ENCODE measurements at regions not wholly inside any gene's neighbourhood (a gene's known extent, or its start where the extent isn't known, plus 50 kb on each side); places are given as distances from the start of the nearest gene placed in this dataset.

- TF ChIP-seq CTCF (IDR thresholded peaks at IDR 0.05; ENCODE audit: poor library complexity) (no peak), EZH2 (IDR thresholded peaks at IDR 0.05; ENCODE audit: borderline replicate concordance) (no peak), EZH2phosphoT487 (IDR thresholded peaks at IDR 0.05; ENCODE audit: low read depth, severe bottlenecking, unreplicated experiment) (no peak)
These were observed 1125.2 kb upstream of the CITED2 start for GRCh38 chr6:140499607-140500006.

Data from hepatocyte (in vitro differentiated cells).